Stimulated activated CD8-positive, alpha-beta memory T cell treated with anti-CD3 and anti-CD28 coated beads, Interleukin-15, amount 100 ng/mL, for 1 hour (primary cell): ENCODE measurements at regions not wholly inside any gene's neighbourhood (a gene's known extent, or its start where the extent isn't known, plus 50 kb on each side); places are given as distances from the start of the nearest gene placed in this dataset.
"Not testable (repeated sequence)": the region's sequence is repeated elsewhere in the genome, so short reads cannot be mapped to it uniquely, and the experiment has no call there.

Experiments used
- DNase-seq: peaks from one replicate; pipeline ENCODE4 v3.0.0-alpha.2; 2020; ENCODE audit warnings: low read depth

GRCh38 chr3:106317141-106318055 lies 448.6 kb upstream of the CBLB start:
- DNase-seq = no peak

- DNase-seq = not testable (repeated sequence)
Measured at GRCh38 chr3:106321438-106321837, 452.6 kb upstream of the CBLB start.

GRCh38 chr3:106323586-106323985 lies 454.8 kb upstream of the CBLB start:
- no peak for DNase-seq

DNA sequence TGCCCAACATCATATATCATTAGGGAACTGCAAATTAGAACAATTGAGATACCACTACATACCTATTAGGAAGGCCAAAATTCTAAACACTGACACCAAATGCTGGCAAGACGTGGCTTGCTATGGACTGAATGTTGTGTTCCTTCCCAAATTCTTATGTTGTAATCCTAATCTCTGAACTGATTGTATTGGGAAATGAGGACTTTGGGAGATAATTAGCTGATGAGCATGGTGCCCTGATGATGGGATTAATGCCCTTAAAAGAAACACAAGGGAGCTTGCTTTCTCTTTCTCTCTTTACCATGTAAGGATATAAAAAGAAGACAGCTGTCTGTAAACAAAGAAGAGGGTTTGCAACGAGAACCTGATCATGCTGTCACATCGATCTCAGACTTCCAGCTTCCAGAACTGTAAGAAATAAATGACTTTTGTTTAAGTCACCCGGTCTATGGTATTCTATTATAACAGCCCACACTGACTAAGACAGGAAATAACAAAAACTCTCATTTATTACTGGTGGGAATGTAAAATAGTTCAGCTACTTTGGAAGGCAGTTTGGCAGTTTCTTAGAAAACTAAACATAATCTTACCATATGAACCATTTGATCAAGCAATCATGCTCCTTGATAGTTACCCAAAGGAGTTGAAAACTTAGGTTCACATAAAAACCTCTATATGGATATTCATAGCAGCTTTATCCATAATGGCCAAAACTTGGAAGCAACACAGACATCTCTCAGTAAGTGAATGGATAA lies 458.3 kb upstream of the CBLB start:
- DNase-seq = no peak

- DNase-seq = no peak
Measured at GRCh38 chr3:106327696-106328025, 458.8 kb upstream of the CBLB start.

GRCh38 chr3:106328224-106328623 lies 459.4 kb upstream of the CBLB start:
- no peak for DNase-seq

- DNase-seq = no peak
Measured at GRCh38 chr3:106329521-106329920, 460.7 kb upstream of the CBLB start.

DNA sequence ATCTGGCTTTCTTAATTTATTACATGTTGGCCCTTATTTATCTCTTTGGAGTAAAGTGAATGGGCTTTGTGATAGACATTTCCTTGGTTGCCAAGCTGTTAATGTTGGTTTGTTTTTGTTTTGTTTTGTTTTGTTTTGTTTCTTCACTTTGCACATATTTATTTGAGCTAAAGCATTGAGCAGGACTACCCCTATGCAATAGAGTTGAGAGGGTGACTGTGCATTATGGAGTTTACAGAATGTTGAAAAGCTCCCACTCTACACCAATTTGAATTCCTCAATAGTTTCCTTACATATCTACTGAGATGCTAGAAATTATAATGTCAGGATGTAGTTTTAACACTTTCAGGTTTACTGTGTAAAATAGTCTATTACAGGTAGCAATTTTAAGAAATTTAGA lies 462.8 kb upstream of the CBLB start:
- no peak for DNase-seq

- DNase-seq = no peak
Measured at GRCh38 chr3:106332129-106332528, 463.3 kb upstream of the CBLB start.

GRCh38 chr3:106332884-106333283 lies 464.1 kb upstream of the CBLB start:
- no peak for DNase-seq

DNA sequence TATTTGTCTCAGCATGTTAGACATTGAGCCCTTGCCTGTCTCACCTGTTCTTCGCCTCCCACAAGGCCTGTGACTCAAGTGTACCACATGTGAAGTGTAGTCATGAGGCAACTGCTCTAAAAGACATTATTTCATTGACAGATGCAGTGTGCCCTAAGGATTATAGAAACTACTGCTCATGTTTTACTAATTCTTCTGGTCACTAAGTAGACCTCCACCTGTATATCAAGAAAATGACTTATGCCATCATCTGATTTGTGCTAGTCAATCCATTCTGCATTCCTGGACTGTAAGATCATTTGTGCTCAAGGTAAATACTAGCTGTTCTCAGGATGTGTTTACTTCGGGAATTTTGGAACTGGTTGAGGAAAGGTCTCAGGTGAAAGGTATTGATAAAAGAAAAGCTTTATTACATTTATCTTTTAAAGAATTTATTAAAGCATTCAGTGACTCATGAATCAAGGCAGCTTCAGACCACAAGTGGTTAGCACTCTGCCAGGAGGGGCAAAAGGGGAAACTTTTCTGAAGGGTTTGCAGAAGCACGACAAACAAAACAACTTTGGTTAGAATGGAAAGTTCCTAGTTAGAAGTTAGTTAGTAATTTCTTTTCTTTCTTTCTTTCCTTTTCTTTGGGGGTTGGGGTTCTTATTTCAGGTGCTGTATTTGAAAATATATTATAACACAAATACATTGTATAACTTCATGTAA lies 465.3 kb upstream of the CBLB start:
- no peak for DNase-seq

DNA sequence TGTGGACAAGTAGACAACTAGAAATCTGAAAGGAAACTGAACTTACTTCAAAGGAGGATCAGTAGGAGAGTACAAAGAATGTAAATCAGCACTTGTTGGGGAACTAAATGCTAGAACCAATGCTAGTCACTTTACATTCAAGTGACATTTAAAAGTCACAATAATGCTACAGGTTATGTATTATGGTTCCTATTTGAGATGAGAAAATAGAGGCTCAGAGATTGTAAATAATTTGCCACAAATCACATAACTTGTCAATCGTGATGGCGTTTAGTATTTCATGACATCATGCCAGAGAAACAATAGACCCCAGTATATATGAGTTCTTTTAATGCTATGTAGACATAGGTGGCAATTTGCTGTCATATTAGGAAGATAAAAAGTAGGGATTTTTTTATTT lies 467.8 kb upstream of the CBLB start:
- no peak for DNase-seq

DNA sequence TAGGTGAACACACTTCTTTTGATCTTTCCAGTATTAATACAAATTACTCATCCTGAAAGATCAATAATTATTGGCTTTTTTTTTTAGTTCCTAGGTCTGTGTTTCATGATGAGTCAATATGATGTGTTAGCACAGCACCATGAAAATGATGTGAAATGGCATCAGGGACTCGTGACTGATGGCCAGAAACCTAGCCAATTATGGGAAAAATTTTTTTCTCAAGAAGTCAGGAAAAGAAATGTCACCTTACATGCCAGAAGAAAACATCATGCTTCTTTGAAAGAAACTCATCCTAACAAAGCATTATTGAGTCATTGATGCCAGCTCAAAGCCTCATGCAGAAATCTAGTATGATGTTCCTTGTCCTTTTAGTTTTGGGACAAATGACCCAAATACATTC lies 468.3 kb upstream of the CBLB start:
- no peak for DNase-seq

DNA sequence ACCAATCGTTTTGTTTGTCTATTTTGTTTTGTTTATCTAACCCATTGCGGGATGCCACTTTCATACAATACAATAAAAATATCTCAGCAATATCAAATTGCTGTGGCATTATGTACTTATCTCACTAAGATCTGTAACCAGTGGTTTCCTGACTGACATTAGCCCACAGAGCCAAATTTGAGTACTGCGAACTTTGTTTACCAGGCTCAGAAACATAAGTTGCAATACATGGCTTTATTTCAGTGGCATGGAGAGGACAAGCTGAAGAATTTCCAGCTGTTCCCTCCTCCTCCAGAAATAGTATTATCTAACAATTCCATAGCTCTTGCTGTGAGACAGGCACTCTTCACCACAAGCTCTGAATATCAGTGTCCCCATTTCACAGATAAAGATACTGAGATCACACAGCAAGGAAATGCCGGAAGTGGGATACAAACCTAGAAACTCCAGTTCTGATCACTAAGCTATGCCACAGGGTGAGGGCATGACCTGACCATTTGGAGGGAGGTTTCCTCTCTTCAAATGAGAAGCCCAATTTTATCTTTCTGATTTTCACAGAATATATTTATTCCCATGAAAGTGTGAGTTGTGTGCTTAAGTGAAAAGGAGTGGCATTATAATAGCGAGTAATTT lies 469.9 kb upstream of the CBLB start:
- DNase-seq = no peak

- no peak for DNase-seq
Measured at GRCh38 chr3:106339551-106339950, 470.7 kb upstream of the CBLB start.

- DNase-seq = no peak
Measured at GRCh38 chr3:106341087-106341486, 472.3 kb upstream of the CBLB start.

DNA sequence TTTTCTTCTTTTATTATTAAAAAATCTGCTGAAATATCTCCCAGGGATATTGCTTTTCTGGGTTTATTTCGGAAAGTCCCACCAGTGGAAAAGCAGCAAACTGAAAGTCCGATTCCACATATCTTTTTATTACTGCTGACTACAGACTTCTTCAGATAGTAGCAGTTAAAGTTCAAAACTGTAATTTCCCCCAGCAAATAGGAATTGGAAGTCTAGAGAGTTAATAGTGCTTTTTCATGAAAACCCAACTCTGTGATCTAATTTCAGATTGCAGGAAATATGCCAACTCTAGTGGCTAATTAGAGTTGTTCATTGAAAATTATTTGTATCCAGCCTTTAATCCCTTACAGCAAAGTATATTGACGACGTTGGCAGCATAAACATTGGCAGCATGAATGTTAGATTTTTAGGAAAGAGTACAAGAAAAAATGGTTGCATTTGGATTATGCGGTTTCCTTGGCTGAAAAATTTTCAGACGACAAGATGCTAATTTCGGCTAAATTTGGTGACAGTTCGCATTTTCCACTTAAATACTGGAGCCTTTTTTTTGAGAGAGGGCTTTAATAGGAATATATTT lies 472.9 kb upstream of the CBLB start:
- no peak for DNase-seq

DNA sequence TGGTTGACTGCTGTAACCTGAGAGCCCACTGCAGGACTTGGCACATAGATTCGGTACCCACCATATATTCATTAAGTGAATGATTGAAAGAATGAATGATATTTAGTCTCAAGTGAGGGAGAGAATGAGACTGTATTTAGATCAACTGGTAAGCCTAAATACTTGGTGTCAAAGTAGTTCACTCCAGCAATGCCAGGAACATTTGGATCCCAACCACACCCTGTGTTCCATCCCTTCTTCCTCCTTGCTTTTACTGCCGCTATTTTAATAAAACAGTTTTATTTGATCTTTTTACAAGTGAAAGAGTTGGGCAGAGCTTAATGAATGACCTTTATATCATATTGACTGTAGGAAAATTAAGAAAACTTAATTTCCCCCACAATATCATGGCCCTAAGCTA lies 473.6 kb upstream of the CBLB start:
- no peak for DNase-seq

GRCh38 chr3:106343811-106344210 lies 475.0 kb upstream of the CBLB start:
- DNase-seq = no peak

GRCh38 chr3:106345353-106346027 lies 476.7 kb upstream of the CBLB start:
- DNase-seq = no peak

GRCh38 chr3:106347350-106347749 lies 478.5 kb upstream of the CBLB start:
- no peak for DNase-seq
